Left forelimb (tissue), 1 donor: ENCODE measurements at regions not wholly inside any gene's neighbourhood (a gene's known extent, or its start where the extent isn't known, plus 50 kb on each side); places are given as distances from the start of the nearest gene placed in this dataset.

ENCODE experiments used
- DNase-seq: peaks from one replicate; pipeline ENCODE4 v3.0.0-alpha.2; 2018; ENCODE audit warnings: low spot score

GRCh38 chr9:79939819-79940218, 368.1 kb downstream of the TLE4 start:
- DNase-seq = no peak

- DNase-seq = no peak
Observed at GRCh38 chr9:79936336-79936735, 364.6 kb downstream of the TLE4 start.

GRCh38 chr9:79929285-79929684, 357.5 kb downstream of the TLE4 start:
- DNase-seq = no peak

- no peak for DNase-seq
Observed at GRCh38 chr9:79928661-79929223, 357.0 kb downstream of the TLE4 start.

GRCh38 chr9:79925326-79925725, 353.6 kb downstream of the TLE4 start:
- DNase-seq = no peak

GRCh38 chr9:79924836-79925235, 353.1 kb downstream of the TLE4 start:
- DNase-seq = no peak

- DNase-seq = no peak
Observed at GRCh38 chr9:79917421-79917820, 345.7 kb downstream of the TLE4 start.

GRCh38 chr9:79913867-79914266, 342.1 kb downstream of the TLE4 start:
- DNase-seq = no peak

GRCh38 chr9:79912318-79913070, 340.7 kb downstream of the TLE4 start:
- no peak for DNase-seq

- no peak for DNase-seq
Observed at GRCh38 chr9:79911724-79912123, 340.0 kb downstream of the TLE4 start.

- no peak for DNase-seq
Observed at GRCh38 chr9:79902825-79903600, 331.2 kb downstream of the TLE4 start.

- DNase-seq = no peak
Observed at GRCh38 chr9:79900754-79901153, 329.0 kb downstream of the TLE4 start.

- no peak for DNase-seq
Observed at GRCh38 chr9:79896390-79896980, 324.7 kb downstream of the TLE4 start.

GRCh38 chr9:79895232-79895631, 323.5 kb downstream of the TLE4 start:
- DNase-seq = no peak

- no peak for DNase-seq
Observed at GRCh38 chr9:79889369-79889768, 317.6 kb downstream of the TLE4 start.

- DNase-seq = no peak
Observed at GRCh38 chr9:79885093-79885857, 313.5 kb downstream of the TLE4 start.

- DNase-seq = no peak
Observed at GRCh38 chr9:79884546-79884945, 312.8 kb downstream of the TLE4 start.

GRCh38 chr9:79883073-79883645, 311.4 kb downstream of the TLE4 start:
- no peak for DNase-seq

GRCh38 chr9:79880626-79881025, 308.9 kb downstream of the TLE4 start:
- no peak for DNase-seq

GRCh38 chr9:79877943-79878602, 306.3 kb downstream of the TLE4 start:
- DNase-seq = no peak

- DNase-seq = no peak
Observed at GRCh38 chr9:79868567-79869189, 296.9 kb downstream of the TLE4 start.
